HG02884 (cell line): ENCODE measurements at regions not wholly inside any gene's neighbourhood (a gene's known extent, or its start where the extent isn't known, plus 50 kb on each side); places are given as distances from the start of the nearest gene placed in this dataset.
"Not testable (repeated sequence)": the region's sequence is repeated elsewhere in the genome, so short reads cannot be mapped to it uniquely, and the experiment has no call there.

Experiments used
- ATAC-seq: cut with Tn5 transposase; IDR thresholded peaks from one replicate; pipeline ENCODE4 v1.9.1; 2021; ENCODE audit warnings: mild to moderate bottlenecking, moderate library complexity; ENCODE audit not compliant: unreplicated experiment

- no peak for ATAC-seq
These were observed 62.6 kb downstream of the PLXNA1 start for GRCh38 chr3:127045435-127046045.

DNA sequence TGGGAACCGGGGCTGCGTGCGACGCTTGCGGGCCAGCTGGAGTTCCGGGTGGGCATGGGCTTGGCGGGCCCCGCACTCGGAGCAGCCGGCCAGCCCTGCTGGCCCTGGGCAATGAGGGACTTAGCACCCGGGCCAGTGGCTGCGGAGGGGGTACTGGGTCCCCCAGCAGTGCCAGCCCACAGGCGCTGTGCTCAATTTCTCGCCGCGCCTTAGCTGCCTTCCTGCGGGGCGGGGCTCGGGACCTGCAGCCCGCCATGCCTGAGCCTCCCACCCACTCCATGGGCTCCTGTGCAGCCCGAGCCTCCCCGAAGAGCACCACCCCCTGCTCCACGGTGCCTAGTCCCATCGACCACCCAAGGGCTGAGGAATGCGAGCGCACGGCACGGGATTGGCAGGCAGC is 63.8 kb downstream of the PLXNA1 start:
- ATAC-seq = not testable (repeated sequence)

DNA sequence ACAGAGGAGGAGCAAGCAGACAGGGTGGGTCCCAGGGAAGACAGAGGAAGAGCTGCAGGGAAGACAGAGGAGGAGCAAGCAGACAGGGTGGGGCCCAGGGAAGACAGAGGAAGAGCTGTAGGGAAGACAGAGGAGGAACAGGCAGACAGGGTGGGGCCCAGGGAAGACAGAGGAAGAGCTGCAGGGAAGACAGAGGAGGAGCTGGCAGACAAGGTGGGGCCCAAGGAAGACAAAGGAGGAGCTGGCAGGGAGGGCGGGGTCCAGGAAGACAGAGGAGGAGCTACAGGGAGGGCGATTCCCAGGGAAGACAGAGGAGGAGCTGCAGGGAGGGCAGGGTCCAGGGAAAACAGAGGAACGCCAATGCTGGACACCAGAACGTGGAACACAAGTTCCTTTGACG is 66.5 kb downstream of the PLXNA1 start:
- ATAC-seq = no peak

- no peak for ATAC-seq
These were observed 67.8 kb downstream of the PLXNA1 start for GRCh38 chr3:127050733-127051132.

DNA sequence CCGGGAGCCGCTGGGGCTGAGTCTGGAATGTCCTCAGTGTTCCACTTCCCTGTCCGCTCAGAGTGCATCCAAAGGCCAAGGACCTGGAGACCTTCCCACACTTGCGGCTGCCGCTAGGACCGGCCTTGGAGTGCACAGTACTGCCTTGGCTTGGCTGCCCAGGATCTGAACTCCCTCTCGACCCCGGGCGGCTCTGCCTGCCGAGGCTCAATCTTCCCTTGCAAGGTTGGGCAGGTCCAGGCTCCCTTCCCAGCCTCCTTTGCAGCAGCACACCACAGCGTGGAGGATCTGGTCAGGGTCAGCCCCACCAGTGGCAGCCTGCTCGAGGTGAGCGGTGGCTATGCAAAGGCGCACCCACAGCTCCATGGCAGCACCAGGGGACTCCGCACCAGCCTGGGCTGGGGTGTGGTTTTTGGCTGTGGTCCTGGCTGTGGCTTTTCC is 69.2 kb downstream of the PLXNA1 start:
- no peak for ATAC-seq

DNA sequence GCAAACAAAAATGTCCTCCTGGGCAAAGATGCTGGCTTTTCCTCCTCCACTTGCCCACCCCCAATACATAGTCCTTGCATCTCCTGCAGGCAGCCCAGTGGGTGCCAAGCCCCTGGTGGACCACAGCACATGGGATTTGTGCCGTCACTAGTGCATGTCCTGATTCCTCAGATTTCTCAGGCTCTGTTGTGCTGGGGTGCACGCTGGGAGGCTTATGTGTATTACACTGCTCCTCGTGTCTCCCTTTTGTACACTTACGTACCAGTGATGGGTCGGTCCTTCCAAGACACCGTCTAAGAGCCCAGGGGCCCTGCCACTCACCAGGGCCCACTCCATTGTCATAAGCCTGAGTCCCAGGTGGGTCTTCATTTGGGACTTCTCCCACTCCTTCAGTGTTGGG is 70.1 kb downstream of the PLXNA1 start:
- ATAC-seq = no peak

DNA sequence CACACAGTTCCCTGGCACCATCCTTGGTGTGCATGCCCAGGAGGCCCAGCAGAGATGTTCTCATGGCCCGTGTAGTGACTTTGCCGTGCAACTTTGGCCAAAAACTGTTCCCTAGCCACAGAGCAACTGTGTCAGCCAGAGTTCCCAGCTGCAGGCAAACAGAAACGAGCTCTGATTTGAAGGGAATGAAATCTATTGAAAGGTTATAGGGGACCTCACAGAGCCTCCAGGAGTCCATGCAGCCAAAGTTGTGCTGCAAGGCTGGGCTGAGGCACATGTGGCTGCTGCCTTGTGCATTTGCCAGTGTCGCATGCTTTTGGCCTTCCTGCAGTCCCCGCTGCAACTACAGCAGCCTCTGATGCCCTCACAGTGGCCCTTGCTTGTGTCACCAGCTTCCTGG is 70.5 kb downstream of the PLXNA1 start:
- ATAC-seq = no peak

GRCh38 chr3:127053979-127054378 is 71.1 kb downstream of the PLXNA1 start:
- no peak for ATAC-seq

- ATAC-seq = no peak
These were observed 73.4 kb downstream of the PLXNA1 start for GRCh38 chr3:127056281-127056680.

- no peak for ATAC-seq
These were observed 74.1 kb downstream of the PLXNA1 start for GRCh38 chr3:127056976-127057375.

DNA sequence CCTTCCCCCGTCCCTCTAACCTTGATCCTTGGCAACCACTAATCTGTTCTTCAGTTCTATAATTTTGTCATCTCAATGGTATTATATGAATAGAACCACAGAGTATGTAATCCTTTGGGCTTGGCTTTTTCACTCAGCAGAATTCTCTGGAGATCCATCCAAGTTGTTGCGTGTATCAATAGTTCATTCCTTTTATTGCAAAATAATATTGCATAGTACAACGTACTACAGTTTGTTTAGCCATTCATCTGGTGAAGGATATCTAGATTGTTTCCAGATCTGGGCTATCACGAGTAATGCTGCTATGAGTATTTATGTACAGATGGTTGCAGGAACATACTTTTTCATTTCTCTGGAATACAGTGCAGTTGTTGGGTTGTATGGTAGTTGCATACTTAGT is 76.2 kb downstream of the PLXNA1 start:
- ATAC-seq = no peak

- no peak for ATAC-seq
These were observed 78.7 kb downstream of the PLXNA1 start for GRCh38 chr3:127061641-127062040.

DNA sequence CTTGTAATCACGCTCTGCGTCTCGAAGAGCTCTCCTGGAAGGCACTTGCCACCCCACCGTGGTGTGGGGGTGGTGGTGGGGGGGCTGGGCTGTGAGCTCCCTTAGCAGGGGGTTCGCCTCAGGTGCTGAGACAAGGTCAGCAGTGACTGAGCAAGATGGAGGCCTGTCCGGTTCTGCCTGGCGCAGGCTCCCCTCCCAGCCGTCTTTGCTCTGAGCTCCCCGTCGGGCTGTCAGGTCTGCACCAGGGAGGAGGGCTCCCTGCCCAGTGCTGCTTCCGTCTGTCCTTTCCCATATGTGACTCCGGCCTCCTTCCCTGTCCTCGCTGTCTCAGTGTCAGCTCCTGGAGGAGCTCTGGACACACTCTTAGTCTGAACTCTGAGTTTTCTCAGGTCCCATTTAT is 80.0 kb downstream of the PLXNA1 start:
- ATAC-seq = no peak

DNA sequence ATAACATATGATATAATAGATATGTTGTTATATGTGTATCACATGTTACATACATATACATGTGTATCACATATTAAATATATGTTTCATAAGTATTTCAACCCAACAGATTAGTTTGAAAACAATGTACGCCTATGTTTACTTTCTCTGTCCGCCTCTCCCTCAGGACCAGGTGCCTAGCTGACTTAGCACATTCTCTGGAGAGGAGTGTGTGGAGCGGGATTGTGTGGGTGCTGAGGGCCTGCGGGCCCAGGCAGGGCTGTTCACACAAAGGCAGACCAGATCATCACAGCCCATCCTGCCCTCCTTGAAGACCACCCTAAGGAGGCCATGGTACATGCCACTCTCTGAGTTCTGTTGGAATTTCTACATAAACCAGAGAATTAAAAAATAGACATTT is 81.0 kb downstream of the PLXNA1 start:
- ATAC-seq = no peak

- no peak for ATAC-seq
These were observed 81.6 kb downstream of the PLXNA1 start for GRCh38 chr3:127064391-127065137.

- ATAC-seq = no peak
These were observed 82.2 kb downstream of the PLXNA1 start for GRCh38 chr3:127065138-127065427.

- no peak for ATAC-seq
These were observed 82.8 kb downstream of the PLXNA1 start for GRCh38 chr3:127065561-127066290.

GRCh38 chr3:127066635-127067034 is 83.7 kb downstream of the PLXNA1 start:
- ATAC-seq = no peak

DNA sequence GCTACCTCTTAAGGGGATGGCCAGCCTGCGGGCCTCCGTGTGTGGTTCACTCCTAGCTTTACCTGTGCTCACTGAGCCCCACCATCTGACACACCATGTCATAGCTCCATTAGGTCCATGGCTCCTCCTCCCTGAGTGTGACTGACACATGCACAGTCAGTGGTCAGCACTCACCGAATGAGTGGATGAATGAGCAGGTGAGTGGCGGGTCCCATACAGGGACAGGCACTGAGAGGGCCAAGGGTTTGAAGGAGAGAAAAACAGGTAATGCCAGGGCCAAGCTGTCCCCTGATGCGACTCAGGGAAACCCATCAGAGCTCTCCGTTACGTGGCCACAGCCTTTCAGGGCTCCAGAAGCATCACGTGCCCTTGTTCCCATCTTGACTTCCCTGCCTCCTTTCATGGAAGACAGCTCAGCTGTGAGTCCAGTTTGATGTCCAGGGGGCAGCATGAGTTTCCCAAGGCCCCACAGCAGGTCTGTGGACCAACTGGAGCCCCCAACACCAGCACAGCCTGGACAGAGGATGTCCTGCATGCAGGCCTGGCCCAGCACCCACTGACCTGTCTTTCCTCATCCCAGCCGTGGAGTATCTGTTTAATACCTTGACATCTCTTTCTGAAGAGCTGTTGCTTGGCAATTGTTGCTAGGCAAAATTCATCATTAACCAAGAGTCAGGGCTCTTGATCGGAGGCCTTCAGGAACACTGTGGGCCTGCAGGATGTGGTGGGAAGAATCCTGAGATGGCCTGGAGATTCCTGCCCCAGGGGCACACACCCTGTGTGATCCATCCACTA is 84.4 kb downstream of the PLXNA1 start:
- ATAC-seq = no peak

GRCh38 chr3:127068111-127068810 is 85.3 kb downstream of the PLXNA1 start:
- ATAC-seq = no peak

GRCh38 chr3:127068871-127069270 is 86.0 kb downstream of the PLXNA1 start:
- no peak for ATAC-seq
